GM18499 (cell line): ENCODE measurements at regions not wholly inside any gene's neighbourhood (a gene's known extent, or its start where the extent isn't known, plus 50 kb on each side); places are given as distances from the start of the nearest gene placed in this dataset.

ENCODE experiments used
- ATAC-seq: cut with Tn5 transposase; IDR thresholded peaks from one replicate; pipeline ENCODE4 v1.9.1; 2021; ENCODE audit warnings: moderate number of reproducible peaks; ENCODE audit not compliant: insufficient read depth, unreplicated experiment

DNA sequence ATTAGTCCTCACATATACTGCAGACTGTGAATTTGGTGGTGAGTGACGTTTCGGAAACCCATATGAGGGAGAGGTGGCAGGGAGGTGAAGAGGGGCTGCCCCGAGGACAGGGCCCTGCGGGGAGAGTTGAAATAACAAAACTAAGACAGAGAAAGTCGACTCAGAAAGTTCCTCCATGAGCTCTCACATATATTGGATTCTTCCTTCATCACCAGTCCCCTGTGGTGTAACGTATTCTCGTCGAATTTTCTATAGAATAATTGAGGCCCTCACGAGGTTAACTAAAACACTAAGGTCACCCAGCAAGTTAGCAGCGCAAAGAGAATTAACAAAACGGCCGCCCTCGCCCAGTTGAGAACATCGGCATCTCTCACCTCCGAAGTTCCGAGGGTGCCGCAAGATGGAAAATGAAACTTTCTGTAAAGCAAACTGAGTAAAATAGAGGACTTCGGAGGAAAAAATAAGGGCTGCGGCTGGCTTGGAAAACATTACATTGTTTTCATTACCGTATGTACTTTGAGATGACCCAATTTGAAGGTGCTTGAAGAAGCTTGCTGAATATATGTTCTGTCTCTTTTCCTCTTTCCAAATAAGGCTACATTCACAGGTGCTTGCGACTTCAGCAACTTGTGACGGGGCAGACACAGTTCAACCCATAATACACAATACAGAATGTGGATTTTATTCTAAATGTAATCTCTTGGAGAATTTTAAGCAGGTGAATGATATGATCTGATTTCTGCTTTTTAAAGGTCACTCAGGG is 490.9 kb upstream of the JARID2 start:
- ATAC-seq, result no peak

GRCh38 chr6:14756340-14756739 is 489.5 kb upstream of the JARID2 start:
- ATAC-seq, result no peak

- ATAC-seq, result no peak
Observed at GRCh38 chr6:14757014-14757413, 488.9 kb upstream of the JARID2 start.

DNA sequence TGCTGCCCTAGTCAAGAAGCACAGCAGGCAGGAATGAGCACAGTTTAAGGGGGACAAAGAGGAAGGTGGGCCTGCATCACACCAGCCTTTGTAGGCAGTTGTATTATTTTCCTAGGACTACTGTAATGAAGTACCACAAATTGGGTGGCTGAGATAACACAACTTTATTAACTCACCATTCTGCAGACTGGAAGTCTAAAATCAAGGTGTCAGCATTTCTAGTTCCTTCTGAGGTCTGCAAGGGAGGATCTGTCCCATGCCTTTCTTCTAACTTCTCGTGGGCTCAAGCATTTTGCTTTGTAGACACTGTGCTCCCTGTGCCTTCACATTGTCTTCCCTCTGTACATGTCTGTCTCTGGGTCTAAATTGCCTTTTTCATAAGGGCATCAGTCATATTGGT is 488.5 kb upstream of the JARID2 start:
- no peak for ATAC-seq

DNA sequence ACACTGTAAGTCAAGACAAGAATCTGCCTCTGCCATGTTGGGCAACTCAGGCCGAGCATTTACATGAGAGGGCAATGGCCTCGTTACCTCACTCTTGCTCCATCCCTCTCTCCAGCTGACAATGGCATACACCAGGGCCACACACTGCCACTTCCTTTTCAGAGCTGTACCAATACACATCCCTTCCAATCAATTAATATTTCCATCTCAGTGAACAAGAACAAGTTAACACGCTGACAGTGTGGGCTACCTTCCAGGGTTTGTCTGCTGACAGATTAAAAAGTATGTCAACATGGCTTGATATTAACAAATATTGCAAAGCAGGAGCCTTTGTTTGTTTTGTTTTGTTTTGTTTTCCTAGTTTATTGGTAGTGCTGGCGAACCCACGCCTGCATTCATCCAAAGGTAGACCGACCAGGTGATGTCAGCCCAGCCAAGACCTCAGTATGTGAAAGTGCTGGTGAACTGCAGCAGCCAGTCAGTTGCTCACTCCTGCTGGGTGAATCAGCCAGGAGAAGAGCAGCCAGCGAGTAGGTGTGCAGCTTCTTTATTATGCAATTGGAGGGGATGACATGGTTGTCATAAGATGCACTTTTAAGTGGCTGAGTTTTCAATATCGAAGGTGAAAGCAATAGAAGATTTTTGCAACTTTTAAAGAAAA is 487.3 kb upstream of the JARID2 start:
- no peak for ATAC-seq

DNA sequence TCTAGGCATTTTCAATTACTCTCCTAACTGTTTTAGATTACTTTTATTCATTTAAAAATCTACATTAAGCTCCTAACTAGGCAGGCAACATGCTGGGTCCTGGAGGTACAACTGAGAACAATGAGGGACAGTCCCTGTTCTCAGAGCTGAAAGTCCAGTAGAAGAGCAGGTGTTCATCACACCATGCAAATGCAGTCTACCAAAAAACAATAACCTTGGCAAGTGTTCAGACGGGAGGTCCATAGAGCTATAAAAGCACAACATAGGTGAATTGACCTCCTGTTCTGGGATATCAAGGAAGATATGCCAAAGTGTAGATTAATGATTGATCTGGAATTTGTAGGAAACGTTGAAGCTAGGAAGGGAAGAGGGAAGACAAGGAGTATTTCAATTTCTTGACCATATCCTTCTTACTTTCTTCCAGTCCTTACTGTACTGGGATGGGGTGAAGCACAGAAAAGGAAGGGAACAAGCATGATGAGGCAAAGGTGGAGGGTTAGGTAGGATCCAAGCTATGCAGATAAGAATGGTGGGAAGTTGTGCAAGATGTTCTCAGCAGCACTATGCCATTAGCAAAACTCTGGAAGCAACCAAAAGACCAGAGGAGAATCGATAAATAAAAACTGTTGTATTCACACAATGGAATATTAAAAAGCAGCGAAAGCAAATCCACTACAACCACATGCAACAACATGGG is 485.7 kb upstream of the JARID2 start:
- ATAC-seq, result no peak

- ATAC-seq, result no peak
Observed at GRCh38 chr6:14762077-14762476, 483.8 kb upstream of the JARID2 start.

DNA sequence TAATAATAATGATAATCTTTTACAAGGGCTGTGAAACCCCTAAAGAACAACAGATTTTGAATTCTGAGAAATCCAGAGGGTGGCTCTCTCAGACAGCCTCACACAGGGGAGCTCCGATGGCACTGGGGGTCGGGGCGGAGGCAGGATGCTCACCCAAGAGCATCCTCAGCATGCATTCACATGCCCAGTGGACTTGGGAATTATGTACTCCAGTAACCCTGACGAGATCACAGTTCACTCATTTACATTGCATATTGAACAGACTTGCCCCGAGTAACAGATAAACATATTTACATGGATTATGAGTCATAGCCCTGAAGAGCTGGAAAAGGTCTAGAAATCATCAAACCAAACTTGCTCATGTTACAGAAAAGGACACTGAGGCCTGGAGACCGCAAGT is 482.7 kb upstream of the JARID2 start:
- no peak for ATAC-seq

- no peak for ATAC-seq
Observed at GRCh38 chr6:14763616-14764015, 482.3 kb upstream of the JARID2 start.

DNA sequence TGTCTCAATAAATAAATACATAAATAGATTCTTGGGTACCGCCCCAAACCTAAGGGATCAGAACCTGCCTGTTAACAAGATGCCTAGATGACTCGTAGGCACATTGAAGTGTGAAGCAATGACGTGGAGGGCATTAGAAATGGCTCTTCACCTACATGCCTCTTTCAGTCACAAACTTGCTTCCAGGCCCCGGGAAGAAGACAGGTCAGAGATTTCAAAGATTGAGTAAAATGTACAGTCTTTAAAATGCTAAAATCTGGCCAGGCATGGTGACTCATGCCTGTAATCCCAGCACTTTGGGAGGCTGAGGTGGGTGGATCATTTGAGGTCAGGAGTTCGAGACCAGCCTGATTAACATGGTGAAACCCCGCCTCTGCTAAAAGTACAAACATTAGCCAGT is 480.8 kb upstream of the JARID2 start:
- ATAC-seq, result no peak

DNA sequence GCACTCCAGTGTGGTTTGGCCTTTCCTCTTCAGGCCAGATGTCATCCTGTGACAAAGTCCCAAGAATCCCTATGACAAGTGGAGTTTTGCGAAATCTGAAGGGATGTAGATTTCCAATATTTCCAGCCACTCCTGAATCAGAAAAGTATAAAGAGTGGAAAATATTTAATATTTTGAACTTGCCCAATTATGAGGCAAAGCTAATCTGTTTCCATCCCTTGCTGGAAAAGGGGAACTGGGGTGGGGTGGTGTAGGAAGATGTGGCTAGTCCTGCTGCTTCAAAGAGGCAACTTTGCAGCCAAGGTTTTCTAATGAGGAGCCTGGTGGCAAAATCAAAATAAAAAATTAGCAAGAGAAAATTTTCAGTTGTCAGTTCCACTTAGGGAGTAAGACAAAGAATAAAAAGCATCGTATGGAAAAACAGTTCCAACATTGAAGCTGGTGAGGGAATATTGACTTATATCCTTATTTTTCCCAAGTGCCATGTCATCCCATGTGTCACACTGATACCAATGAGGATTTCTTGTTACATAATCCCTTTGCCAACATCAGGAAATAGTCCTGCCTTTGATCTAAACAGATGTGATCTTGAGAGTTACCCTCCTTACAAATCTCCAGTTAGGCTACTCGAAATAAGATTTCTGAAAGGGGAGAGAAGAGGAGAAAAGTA is 480.0 kb upstream of the JARID2 start:
- ATAC-seq, result no peak

DNA sequence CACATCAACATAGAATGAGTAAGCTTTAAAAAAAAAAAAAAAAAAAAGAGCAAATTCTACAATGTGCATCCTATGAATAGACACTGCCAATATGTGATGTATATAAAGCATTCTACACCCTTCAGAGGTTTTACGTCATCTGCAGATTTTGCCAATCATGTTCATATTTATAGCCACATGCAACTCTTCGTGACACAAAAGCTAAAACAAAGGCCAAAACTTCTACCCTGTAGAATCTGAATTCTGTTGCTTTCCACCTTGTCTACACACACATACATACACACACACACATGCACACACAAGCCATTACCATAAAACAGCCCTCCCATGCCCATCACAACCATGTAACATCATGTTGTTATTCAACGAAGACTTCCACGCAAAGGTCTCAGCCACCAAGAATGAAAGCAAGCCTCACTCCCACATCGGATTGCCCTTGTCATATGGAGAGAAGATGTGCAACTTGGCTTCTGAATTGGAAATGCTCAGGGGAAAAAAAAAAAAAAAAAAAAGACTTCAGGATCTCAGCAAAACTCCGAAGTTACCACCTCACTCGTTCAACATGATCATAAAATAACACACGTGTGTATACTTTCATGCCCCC is 479.4 kb upstream of the JARID2 start:
- ATAC-seq, result no peak

- ATAC-seq, result no peak
Observed at GRCh38 chr6:14767226-14767625, 478.6 kb upstream of the JARID2 start.

DNA sequence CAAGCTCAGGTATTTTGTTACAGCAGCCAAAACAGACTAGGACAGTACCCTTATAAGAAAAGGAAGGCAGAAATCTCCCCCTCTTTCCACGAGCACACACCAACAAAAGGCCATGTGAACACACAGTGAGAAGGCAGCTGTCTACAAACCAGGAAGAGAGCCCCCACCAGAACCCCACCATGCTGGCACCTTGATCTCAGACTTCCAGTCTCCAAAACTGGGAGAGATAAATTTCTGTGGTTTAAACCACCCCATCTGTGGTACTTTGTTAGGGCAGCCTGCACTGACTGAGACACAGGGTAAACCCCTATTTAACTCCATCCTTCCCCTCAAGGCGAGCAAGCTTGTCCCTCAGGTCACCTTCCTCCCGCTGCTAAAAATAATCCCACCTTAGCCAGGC is 475.8 kb upstream of the JARID2 start:
- no peak for ATAC-seq

GRCh38 chr6:14770572-14770971 is 475.3 kb upstream of the JARID2 start:
- ATAC-seq, result no peak

DNA sequence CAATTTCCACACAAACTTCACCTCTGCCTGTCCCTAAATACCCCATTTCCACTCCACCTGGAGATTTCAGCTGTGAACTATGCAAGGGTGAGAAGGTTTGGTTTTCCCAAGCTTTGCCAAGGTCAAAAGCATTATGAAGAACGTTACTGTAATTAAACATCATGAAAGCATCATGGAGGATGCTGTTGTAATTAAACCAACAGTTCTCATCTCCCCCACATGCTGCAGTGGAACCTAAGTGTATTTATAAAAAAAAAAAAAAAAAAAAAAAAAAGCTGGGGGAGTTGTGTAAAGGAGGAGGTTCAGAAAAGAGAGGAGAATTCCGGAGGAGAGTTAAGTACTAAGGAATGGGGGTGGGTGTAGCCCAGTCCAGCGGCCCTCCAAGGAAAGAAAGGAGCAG is 474.9 kb upstream of the JARID2 start:
- ATAC-seq, result no peak

GRCh38 chr6:14772188-14772587 is 473.7 kb upstream of the JARID2 start:
- no peak for ATAC-seq

DNA sequence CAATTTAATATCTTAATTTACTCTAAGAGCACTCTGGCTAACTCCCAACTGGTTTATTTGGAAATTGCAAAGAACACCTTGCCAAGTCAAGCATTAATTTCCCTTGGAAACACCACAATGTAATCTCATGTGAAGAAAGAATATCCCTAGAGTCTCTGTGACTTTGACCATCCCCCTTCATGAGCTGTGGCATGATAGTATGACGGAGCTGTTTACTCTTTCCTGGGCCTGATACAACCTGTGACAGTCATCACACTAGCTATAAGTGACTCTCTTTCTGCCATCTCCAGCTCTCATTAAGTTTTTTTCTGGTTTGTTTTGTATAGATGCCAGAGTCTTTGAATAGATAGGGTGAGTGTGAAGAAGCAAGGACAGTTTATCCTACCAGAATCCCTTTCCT is 470.3 kb upstream of the JARID2 start:
- ATAC-seq, result no peak

DNA sequence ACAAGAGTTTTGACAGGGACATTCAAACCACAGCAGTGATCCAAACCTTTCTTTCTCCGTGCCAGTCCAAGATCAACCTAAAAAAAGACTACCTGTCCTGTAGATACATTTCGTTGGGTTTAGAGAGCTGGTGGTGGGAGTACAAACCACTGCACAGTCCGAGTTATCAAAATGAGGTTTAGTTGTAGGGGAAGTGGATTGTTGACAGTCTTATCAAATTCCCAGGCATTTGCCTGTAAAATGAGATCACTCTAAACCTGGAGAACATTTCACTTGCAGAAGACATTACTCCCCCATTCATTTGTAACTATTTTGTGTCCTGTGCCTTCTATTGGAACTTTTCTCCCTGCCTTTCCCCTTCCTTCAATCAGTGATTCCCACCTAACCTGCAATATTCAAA is 469.6 kb upstream of the JARID2 start:
- ATAC-seq, result no peak

- ATAC-seq, result no peak
Observed at GRCh38 chr6:14781772-14782525, 463.9 kb upstream of the JARID2 start.
